Bronchial epithelial cell (primary cell): ENCODE measurements at regions not wholly inside any gene's neighbourhood (a gene's known extent, or its start where the extent isn't known, plus 50 kb on each side); places are given as distances from the start of the nearest gene placed in this dataset.

Experiments
- DNase-seq: peaks from one replicate; pipeline ENCODE4 v3.0.0-alpha.2; 2010; ENCODE audit warnings: low read depth
- FAIRE-seq: peaks from 2 replicates; lab custom pipeline; 2011; peaks lifted over from hg19 to GRCh38; lab: Jason Lieb, UNC
- H3K27me3 ChIP-seq: 2 replicates; pipeline ENCODE4 v1.5.1; 2011; ENCODE audit warnings: low read length; ENCODE audit not compliant: control insufficient read depth, insufficient read depth
- H3K36me3 ChIP-seq: 2 replicates; pipeline ENCODE4 v1.5.1; 2011; ENCODE audit warnings: low read length; ENCODE audit not compliant: control insufficient read depth, insufficient read depth
- H3K4me3 ChIP-seq: 2 replicates; pipeline ENCODE4 v1.5.1; 2011; ENCODE audit warnings: mild to moderate bottlenecking, low read depth, low read length, control low read depth
- CTCF ChIP-seq: IDR thresholded peaks from 2 replicates; pipeline ENCODE4 v1.5.1; 2011; ENCODE audit warnings: mild to moderate bottlenecking, moderate library complexity, low read length, control low read depth, inconsistent platforms; ENCODE audit not compliant: insufficient read depth, severe bottlenecking

- no peak for DNase-seq
- no peak for TF ChIP-seq CTCF
- Histone ChIP-seq H3K36me3 (no peaks in the 10 kb centered on the region), H3K4me3 (no peak overlapping the region), H3K27me3 (no peaks in the 10 kb centered on the region)
- no peak for FAIRE-seq
Observed at GRCh38 chr21:35479529-35479928, 430.4 kb upstream of the RUNX1 start.

GRCh38 chr21:35479065-35479448 lies 430.0 kb upstream of the RUNX1 start:
- Histone ChIP-seq H3K36me3 (no peaks in the 10 kb centered on the region), H3K4me3 (no peak overlapping the region), H3K27me3 (no peaks in the 10 kb centered on the region)
- TF ChIP-seq CTCF = no peak
- DNase-seq (no peak), FAIRE-seq (no peak)

- Histone ChIP-seq H3K27me3 (no peaks in the 10 kb centered on the region), H3K36me3 (no peaks in the 10 kb centered on the region), H3K4me3 (no peak overlapping the region)
- TF ChIP-seq CTCF = no peak
- DNase-seq = no peak
- no peak for FAIRE-seq
Observed at GRCh38 chr21:35478161-35479064, 429.3 kb upstream of the RUNX1 start.

GRCh38 chr21:35477622-35478021 lies 428.5 kb upstream of the RUNX1 start:
- FAIRE-seq (no peak), DNase-seq (no peak)
- Histone ChIP-seq H3K4me3 (no peak overlapping the region), H3K27me3 (no peaks in the 10 kb centered on the region), H3K36me3 (no peaks in the 10 kb centered on the region)
- TF ChIP-seq CTCF = no peak

- Histone ChIP-seq H3K36me3 (no peaks in the 10 kb centered on the region), H3K27me3 (no peaks in the 10 kb centered on the region), H3K4me3 (no peak overlapping the region)
- no peak for TF ChIP-seq CTCF
- FAIRE-seq (no peak), DNase-seq (no peak)
Observed at GRCh38 chr21:35476621-35477395, 427.7 kb upstream of the RUNX1 start.
